ENCODE measurements at regions not wholly inside any gene's neighbourhood (a gene's known extent, or its start where the extent isn't known, plus 50 kb on each side); places are given as distances from the start of the nearest gene placed in this dataset.
"Not testable (repeated sequence)": the region's sequence is repeated elsewhere in the genome, so short reads cannot be mapped to it uniquely, and the experiment has no call there.

DNA sequence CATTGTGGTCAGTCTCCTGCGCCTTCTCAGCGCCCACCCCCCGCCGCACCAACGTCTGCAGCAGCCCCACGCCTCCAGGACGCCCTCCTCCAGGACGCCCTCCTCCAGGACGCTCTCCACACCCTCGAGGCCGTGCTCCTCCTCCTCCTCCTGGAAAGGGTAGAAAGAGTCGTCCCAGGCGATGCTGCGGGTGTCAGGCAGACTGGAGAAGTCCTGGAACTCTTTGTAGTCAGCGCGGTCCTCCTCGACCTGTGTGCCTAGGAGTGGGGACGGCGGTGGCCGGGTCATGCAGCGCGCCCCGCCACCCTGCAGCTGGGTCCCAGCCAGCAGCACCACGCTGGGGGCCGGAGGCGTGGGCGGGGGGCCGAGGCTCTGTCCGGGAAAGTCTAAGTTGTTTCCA, 58.7 kb upstream of the OR4C13 start:
- H3K9ac ChIP-seq (ENCODE audit: insufficient read depth in 1 of 2, low read depth in 2 of 2, low read length in 2 of 2); H4K20me1 ChIP-seq (replicated peaks; ENCODE audit: control insufficient read depth, insufficient read depth, low read length); ATAC-seq; H3K4me1 ChIP-seq (replicated peaks in 1 of 2; ENCODE audit: control insufficient read depth in 2 of 2, insufficient read depth in 2 of 2, low read length in 2 of 2); FAIRE-seq; H3K79me2 ChIP-seq (ENCODE audit: control insufficient read depth, insufficient read depth, low read length); POLR2A ChIA-PET; H3K4me2 ChIP-seq (ENCODE audit: insufficient read depth, low read length); BruUV-seq (replicated peaks); H3K27me3 ChIP-seq (ENCODE audit: control insufficient read depth in 2 of 2, insufficient read depth in 2 of 2, low read length in 2 of 2); H3K4me3 ChIP-seq; H3K27ac ChIP-seq (ENCODE audit: extremely low read depth, low read depth, low read length); in situ Hi-C loops (cut with MboI); H3K9me3 ChIP-seq (replicated peaks; ENCODE audit: control insufficient read depth, insufficient read depth, low read depth, low read length); H3K9me1 ChIP-seq (ENCODE audit: control insufficient read depth, insufficient read depth, low read length); H3K36me3 ChIP-seq (ENCODE audit: control insufficient read depth, insufficient read depth, low read length); DNase-seq (ENCODE audit: extremely low read depth in 1 of 4, low spot score in 3 of 4); H2AFZ ChIP-seq (ENCODE audit: low read depth, low read length); CTCF ChIA-PET (ENCODE audit: low intra/inter-chr PET ratio); intact Hi-C loops (cut with micrococcal nuclease): not testable (repeated sequence)
- under 1% methylated on average over 15 of the region's 29 CpGs for WGBS (ENCODE audit: insufficient coverage, low coverage, missing lambda C conversion rate)

Data from K562 (cell line).